VCaP (cell line): ENCODE measurements at regions not wholly inside any gene's neighbourhood (a gene's known extent, or its start where the extent isn't known, plus 50 kb on each side); places are given as distances from the start of the nearest gene placed in this dataset.

Experiments used
- H3K27ac ChIP-seq: fragments of 450-650 bp; 2 replicates; pipeline ENCODE4 v1.5.1; 2017
- TF ChIP-seq, protein P1 (sequence below): fragments of 450-650 bp; conservative IDR thresholded peaks from 2 replicates; pipeline ENCODE4 v1.5.1; 2017; ENCODE audit warnings: mild to moderate bottlenecking, moderate library complexity

- TF ChIP-seq, protein P1, sequence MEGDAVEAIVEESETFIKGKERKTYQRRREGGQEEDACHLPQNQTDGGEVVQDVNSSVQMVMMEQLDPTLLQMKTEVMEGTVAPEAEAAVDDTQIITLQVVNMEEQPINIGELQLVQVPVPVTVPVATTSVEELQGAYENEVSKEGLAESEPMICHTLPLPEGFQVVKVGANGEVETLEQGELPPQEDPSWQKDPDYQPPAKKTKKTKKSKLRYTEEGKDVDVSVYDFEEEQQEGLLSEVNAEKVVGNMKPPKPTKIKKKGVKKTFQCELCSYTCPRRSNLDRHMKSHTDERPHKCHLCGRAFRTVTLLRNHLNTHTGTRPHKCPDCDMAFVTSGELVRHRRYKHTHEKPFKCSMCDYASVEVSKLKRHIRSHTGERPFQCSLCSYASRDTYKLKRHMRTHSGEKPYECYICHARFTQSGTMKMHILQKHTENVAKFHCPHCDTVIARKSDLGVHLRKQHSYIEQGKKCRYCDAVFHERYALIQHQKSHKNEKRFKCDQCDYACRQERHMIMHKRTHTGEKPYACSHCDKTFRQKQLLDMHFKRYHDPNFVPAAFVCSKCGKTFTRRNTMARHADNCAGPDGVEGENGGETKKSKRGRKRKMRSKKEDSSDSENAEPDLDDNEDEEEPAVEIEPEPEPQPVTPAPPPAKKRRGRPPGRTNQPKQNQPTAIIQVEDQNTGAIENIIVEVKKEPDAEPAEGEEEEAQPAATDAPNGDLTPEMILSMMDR, result no peak
- peak overlapping the region; percentile 83 for H3K27ac ChIP-seq
Measured at GRCh38 chr18:22253676-22254075, 84.3 kb downstream of the GATA6 start.

GRCh38 chr18:22253156-22253555 lies 83.8 kb downstream of the GATA6 start:
- TF ChIP-seq, protein P1, result no peak

More at GRCh38 chr18:22253156-22253555, 83.8 kb downstream of the GATA6 start:
- H3K27ac ChIP-seq, result peak overlapping the region; percentile 83
